ENCODE measurements at regions not wholly inside any gene's neighbourhood (a gene's known extent, or its start where the extent isn't known, plus 50 kb on each side); places are given as distances from the start of the nearest gene placed in this dataset.
"Not testable (repeated sequence)": the region's sequence is repeated elsewhere in the genome, so short reads cannot be mapped to it uniquely, and the experiment has no call there.

DNA sequence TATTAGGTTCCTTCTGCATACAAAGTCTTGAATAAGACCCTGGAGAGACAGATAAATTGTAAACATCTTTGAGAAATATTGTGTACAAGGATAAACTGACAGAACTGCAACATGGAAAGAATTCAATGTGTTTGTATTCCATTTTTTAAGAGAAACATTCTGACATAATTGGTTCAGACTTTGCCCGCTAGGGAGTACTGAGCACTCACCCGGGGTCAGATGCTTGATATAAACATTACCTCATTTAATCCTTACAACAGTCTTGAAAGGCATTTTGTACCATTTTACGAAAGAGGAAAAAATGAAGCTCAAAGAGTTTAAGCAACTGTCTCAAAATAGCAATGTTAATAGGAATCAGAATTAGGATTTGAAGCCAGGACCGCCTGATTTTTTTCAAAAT, 416.7 kb upstream of the CRIM1 start:
- DNase-seq (ENCODE audit: low spot score), result no peak

DNA sequence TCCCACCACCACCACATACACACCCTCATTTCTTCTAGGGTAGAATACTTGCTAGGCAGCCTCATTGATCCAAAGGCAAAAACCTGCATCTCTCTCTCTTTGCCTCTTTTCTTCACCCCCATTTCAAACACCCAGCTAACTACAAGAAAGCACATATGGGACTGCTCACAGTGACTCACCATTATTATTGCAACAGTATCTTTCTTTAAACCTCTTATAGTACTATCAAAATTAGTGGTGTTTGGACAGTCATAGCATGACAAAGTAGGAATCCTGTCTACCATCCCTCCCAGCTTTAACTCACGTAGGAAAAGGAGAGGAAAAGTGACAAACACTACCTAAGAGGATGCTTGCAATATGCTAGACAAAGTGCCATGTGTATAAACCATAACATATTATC, 422.5 kb upstream of the CRIM1 start:
- no peak for DNase-seq (ENCODE audit: low spot score)

DNA sequence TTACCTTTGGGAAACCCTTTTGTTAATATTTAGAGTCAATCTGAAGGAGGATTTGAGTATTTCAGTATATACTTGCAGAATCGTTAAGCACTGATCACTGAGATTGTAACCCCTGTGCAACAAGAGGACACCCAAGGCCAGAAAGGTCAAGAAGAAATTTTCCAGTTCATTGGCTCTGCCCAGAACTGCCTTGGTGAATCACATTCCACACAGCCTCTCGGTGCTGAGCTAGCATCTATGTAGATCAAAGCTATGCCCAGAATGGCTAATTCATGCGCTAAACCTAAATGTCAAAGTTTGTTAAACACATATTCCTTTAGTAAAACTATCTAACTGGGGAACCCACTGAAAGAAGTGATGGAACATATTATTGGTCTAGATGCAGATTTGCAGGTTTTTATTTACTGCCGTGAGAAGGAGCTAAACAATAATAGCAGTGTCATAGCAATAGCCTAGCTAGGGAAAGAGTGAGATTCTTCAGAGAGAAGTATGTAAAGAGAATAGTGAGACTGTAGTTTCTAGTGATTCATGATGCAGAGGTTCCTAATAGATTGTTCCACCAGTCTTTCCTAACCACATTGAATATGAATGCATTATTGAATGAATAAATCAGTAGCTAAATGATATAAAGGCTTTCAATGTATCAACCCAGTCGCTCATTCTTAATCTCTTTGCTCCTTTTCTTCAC, 423.2 kb upstream of the CRIM1 start:
- DNase-seq (ENCODE audit: low spot score), result no peak

DNA sequence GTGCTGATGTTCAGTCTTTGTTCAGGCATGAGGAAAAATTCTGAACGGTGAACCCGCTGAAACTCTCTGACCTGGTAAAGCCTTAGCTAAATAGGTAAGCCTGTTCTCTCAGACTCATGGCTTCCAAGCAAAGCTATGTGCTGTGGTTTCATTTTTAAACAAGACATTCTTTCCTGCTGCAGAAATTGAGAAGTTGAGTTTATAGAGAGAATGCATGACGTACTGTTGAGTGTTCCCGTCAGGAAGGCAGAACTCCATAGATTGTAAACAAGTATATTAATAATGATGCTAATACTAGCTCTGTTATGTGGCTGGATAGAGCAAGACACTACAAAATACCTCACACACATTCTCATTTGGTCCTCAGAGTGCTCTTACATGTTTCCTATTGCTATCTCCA, 424.0 kb upstream of the CRIM1 start:
- no peak for DNase-seq (ENCODE audit: low spot score)

DNA sequence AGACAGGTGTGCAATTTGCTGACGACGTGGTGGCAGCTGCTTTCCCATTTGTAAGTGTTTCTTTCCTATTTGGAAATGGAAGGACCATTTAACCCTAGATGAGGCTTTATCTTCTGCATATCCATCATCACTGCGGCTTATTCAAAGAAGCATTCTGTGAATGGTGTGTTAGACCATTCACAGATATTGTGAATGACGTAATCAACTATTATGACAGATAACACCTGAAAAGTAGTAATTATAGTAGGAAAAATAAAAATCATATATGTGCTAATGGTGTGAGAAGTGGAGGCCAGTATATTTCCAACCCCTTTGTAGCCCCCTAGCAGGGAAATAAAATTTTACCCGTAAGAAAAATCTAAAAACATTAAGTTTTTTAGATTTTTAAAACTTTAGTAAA, 424.5 kb upstream of the CRIM1 start:
- no peak for DNase-seq (ENCODE audit: low spot score)

DNA sequence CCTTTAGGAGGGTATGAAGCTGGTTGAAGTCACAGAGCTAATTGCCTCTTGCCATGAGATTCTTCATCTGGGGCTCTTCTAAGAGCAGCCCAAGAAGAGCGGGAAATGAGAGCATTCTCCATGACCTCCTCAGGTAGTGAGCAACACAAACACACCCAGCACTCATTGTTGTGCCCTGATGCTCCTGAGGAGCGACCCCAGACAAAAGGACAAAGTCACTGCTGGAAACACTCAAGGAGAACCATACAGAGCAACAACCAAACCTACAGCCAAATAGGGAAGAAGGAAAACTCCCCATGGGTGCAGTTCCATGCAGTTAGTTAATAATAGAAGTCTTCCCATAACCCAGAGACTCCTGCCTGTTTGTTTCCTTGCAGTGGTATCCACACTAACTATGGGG, 426.0 kb upstream of the CRIM1 start:
- DNase-seq (ENCODE audit: low spot score), result no peak

DNA sequence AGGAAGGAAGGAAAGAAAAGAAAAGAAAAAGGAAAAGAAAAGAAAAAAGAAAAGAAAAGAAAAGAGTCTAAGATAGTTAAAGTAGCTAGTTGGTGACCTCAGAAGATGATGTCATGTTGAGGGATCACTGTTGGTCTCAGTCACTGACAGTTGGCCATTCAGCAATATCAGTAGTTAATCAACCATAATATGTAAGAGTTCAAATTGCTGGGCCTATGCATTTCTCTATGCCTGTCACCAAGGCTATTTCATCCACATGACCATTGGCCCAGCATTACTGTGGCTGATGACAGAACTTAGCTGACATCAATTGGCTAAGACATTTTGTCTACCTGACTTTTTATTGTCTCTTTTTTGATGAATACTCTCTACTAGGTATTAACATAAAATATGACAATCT, 435.5 kb upstream of the CRIM1 start:
- DNase-seq (ENCODE audit: low spot score), result no peak

DNA sequence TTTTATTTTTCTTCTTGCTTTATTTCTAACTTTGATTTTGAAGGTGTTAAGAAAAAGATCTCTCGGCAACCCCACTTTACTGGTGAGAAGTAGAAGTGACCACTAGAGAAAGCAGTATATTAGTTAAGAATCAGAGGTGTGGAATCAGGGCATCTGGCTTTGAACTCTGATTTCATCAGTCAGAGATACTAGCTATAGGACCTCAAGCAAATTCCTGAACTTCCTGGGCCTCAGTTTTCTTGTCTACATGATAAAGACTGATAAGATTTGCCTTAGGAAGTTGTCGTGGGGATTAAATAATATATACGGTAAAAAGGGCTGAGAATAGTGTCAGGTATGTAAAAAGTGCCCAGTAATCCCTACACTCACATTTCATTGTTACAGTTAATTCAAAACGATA, 440.3 kb upstream of the CRIM1 start:
- no peak for DNase-seq (ENCODE audit: low spot score)

DNA sequence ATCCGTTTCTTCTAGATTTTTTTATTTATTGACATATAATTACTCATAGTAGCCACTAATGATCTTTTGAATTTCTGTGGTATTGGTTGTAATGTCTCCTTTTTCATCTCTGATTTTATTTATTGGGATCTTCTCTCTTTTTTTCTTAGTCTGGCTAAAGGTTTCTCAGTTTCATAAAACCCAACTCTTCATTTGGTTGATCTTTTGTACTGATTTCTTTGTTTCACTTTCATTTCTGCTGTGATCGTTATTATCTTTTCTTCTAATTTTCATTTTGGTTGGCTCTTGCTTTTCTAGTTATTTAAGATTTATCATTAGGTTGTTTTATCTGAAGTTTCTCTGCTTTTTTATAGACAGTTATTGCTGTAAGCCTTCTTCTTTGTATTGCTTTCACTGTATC, 463.6 kb upstream of the CRIM1 start:
- DNase-seq (ENCODE audit: low spot score), result no peak

DNA sequence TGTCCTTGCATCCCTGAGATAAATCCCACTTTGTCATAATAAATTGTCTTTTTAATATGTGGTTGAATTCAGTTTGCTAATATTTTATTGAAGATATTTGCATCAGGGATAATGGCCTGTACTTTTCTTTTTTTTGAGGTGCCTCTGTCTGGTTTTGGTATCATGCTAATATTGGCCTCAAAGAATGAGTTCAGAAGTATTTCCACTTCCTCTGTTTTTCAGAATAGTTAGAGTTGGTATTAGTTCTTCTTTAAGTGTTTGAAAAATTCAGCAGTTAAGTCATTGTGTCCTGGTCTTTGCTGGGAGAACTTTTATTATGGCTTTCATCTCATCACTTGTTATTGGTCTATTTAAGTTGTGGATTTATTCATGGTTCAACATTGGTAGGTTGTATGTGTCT, 464.1 kb upstream of the CRIM1 start:
- DNase-seq (ENCODE audit: low spot score), result no peak

DNA sequence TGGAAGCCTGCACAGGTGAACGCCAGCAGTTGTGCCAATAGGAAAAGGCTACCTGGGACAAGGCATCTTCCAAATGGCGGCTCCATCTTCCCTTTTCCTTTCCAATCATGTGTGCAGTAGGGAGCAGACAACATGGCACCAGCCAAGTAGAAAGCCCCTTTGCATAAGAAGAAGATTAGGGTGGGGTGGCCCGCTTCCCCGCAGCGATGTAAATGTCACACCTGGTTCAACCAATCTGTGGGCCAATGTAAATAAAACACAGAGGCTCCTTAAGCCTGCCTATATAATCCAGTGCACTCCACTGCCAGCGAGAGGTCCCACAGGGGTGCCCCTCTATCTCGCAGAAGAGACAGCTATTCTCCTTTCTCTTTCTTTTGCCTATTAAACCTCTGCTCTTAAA, 468.4 kb upstream of the CRIM1 start:
- no peak for DNase-seq (ENCODE audit: low spot score)

DNA sequence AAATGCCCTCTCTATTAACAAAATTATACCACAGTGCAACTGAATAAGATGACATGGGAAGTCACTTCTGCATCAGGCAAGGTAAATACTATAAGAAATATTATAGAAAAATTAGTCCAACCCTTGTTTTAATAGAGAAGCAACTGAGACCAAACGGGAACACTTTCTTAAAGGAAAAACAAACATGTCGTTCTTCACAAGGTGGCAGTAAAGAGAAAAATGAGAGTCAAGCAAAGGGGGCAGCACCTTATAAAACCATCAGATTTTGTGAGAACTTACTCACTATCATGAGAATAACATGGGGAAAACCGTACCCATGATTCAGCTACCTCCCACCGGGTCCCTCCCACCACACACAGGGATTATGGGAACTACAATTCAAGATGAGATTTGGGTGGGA, 481.7 kb upstream of the CRIM1 start:
- no peak for DNase-seq (ENCODE audit: low spot score)

DNA sequence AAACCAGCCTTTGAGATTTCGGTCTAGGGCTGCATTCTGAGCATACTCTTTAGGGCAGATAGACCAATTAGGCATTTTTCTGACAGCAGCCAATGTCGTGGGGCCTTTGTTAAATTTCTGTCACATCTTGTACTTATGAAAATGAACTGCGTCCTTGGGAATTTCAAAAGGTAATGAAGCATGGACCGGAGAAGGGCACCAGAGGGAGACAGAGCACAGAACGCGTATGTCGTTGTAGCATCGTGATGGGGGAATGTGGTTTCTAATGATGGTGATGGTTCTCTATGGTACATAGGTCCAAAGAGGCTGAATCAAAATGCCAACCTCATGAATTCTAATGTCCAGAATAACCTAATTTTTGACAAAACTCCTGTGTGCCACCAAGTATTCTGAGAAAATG, 483.9 kb upstream of the CRIM1 start:
- DNase-seq (ENCODE audit: low spot score), result no peak

DNA sequence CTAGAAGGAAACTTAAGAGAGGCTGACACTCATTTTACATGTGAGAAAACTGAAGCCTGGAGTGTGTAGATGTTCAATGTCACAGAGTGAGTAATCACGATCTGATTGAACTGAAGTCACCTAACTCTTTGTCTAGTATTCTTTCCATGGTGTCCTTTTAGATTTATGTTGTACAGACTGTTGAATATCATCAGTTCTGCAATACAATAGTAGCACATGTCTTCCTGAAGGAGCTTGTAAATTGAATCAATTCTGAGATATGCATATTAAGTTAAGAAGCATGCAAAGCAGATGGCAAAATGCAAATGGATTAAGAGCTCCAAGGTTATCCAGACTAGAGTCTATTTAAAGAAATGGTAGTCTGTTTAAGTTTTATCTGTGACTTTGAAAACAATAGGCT, 484.9 kb upstream of the CRIM1 start:
- DNase-seq (ENCODE audit: low spot score), result no peak

DNA sequence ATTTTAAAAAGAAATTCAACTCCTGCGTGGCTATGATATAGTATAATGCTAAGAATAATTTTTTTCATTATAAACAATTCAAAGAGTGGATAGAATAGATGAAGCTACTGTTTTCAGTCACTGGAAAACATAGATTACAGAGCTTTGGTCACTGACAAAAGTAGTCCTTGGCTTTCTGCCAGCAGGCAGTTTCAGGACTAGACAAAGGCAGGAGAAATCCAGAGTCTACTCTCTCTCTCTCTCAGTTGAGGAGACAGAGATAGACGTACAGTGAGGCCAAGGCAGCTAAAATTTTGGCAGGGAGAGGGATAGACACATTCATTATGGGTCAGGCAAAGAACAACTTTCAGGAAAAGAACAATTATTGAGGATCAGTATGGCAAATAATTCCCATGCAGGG, 491.4 kb upstream of the CRIM1 start:
- DNase-seq (ENCODE audit: low spot score), result no peak

DNA sequence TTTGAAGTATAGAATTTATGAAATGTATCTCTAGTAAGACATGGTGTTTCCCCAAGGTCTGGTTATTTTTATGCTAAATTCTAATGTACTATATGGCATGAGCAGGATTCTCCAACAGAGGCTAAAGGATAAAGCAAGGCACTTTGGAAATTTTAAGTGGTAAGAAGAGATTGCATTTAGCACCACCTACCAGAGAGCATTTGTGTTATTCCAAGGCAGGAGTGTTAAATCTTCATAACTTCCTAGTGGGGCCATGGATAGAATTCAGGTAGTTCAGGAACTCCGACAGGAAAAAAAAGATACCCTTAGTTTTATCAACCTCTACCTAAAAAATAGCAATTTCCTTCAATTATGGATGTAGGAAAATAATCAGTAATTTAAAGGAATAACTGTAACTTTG, 497.4 kb upstream of the CRIM1 start:
- DNase-seq (ENCODE audit: low spot score), result no peak

DNA sequence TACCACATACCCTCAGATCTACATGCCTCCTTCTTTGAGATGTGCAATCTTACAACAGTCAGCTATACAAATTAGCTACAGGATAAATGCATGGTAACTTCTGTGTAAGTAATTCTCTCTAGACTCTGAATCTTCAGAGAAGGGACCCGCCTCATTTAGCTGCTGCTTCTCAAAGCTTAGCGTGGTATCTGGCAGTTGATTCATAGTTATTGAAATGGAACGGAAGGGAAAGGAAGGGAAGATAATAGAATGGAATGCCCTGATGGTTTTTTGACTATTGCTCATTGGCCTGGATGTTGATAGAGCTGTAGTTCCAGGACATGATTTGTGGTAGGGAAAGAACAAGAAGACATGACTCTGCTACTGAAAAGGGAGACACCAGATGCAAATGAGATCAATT, 498.1 kb upstream of the CRIM1 start:
- DNase-seq (ENCODE audit: low spot score), result no peak

DNA sequence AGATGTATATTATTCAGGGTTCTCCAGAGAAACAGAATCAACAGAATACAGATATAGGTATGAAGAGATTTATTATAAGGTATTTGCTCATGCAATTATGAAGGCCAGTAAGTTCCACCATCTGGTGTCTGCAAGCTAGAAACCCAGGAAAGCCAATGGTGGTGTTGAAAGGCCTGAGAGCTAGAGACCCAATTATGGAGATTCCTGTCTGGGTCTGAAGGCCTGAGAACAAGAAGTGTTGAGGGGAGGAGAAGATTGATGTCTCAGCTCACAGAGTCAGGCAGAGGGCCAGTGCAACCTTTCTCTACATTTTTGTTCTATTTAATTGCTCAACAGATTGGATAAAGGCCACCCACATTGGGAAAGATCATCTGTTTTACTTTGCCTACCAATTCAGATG, 524.2 kb upstream of the CRIM1 start:
- DNase-seq (ENCODE audit: low spot score), result no peak

DNA sequence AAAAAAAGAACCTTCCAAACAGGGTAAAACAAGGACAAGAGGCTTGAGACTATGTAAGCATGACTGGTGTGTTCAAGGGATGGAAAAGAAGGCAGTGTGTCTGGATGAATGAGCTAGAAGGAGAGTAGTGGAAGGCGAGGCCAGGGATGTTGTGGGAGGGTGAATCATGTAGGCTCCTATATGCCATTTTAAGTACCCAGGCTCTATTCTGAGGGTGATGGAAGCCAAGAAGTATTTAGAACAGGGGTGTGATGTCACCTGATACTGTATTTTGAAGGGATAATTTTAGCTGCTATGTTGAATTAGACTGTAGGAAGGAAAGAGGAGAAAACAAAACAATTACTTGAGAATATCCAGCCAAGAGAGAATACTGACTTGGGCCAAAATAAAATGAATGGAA, 524.7 kb upstream of the CRIM1 start:
- DNase-seq (ENCODE audit: low spot score), result no peak

DNA sequence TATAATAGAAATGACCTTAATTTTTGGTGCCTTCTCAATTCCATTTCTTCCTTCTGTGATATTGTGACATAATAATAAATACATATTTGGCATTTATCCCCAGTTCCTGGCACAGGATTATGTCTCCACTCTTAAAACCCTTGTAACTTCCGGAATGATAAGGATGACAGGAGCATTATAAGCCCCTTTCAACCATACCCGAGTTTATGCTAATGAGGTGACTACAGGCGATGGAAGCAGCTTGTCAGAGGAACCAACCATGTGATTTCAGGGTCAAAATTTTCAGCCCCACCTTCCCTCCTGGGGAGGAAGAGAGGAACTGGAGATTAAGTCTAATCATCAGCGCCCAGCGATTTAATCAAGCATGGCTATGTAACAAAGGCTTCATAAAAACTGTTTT, 528.5 kb upstream of the CRIM1 start:
- DNase-seq (ENCODE audit: low spot score), result no peak

DNA sequence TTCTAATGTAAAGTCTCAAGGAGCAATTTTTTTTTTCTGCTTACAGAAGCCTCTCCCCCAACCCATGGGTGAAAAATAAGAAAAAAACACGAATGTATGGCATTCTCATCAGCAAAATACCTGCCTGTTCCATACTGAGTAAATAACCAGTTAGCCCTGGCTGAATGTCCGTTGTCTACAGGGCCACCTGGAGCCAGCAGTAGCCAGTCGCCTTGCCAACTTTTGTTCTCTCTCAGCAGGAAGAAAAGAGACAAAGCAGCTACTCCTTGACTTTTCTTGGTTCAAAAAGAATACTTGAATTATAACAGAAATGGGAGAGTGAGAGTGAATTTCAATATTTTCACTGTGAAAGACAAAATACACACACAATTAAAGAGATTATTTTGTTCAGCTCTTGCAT, 532.9 kb upstream of the CRIM1 start:
- no peak for DNase-seq (ENCODE audit: low spot score)

DNA sequence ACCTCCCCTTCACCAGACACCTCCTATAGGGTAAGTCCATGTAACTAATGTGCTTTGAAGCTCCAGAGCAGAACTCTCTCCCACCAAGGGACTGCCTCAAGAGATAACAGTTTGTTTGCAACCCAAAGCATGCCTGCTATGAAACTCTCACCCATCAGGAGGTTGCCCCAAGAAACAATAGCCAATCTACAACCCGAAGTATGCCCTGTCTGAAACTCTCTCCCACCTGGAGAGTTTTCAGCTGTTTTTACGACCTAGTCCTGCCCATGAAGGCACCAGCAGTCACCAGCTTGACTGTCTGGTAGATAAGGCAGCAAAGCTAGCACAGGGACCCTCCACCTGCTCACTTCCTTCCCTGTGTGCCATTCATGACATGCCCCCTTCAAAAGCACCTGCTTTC, 533.9 kb upstream of the CRIM1 start:
- no peak for DNase-seq (ENCODE audit: low spot score)

DNA sequence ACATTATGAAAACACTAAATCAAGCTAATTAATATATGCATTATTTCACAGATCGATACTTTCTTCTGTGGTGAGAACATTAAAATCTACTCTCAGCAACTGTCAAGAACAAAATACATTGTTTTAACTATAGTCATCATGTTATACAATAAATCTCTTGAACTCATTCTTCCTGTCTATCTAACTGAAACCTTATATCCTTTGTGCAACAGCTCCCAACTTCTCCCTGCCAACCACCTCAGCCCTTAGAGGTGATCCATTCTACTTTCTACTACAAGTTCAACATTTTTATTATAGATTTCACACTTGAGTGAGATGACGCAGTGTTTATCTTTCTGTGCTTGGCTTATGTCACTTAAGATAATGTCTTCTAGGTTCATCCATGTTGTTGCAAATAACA, 535.2 kb upstream of the CRIM1 start:
- no peak for DNase-seq (ENCODE audit: low spot score)

DNA sequence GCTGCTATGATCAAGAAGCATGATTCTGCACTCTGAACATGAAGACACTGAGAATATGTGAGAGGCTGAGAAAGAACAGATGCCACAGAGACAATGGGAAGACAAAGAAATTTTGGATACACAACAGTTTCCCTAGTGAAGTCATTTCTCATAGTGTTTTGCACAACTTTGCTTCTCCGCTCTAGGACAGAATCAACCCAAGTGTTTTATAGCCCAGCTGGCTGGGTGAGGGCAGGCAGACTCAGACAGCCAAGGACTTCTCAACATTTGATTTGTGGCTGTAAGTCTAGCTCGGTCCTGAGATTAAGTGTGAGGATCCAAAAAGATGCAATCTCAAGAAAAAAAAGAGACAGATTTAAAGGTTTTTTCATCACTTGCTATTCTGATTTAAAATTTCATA, 536.5 kb upstream of the CRIM1 start:
- no peak for DNase-seq (ENCODE audit: low spot score)

DNA sequence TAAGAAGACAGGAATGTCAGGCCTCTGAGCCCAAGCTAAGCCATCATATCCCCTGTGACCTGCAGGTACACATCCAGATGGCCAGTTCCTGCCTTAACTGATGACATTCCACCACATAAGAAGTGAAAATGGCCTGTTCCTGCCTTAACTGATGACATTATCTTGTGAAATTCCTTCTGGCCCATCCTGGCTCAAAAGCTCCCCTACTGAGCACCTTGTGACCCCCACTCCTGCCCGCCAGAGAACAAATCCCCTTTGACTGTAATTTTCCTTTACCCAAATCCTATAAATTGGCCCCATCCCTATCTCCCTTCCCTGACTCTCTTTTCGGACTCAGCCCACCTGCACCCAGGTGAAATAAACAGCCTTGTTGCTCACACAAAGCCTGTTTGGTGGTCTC, 537.2 kb upstream of the CRIM1 start:
- not testable (repeated sequence) for DNase-seq (ENCODE audit: low spot score)

Measured in ecto neural progenitor cell (in vitro differentiated cells).